CD4-positive, alpha-beta memory T cell (primary cell): ENCODE measurements at regions not wholly inside any gene's neighbourhood (a gene's known extent, or its start where the extent isn't known, plus 50 kb on each side); places are given as distances from the start of the nearest gene placed in this dataset.

Experiments used
- CTCF ChIA-PET: fragments of 350-600 bp; sonication (Branson Sonifier 250); formaldehyde crosslinking; loops from one replicate; lab custom pipeline; 2021; ENCODE audit warnings: inconsistent platforms; ENCODE audit not compliant: partially characterized antibody; lab: Charles Lee
- POLR2A ChIA-PET: fragments of 350-600 bp; sonication (Branson Sonifier 250); formaldehyde crosslinking; loops from one replicate; lab custom pipeline; 2021; ENCODE audit not compliant: partially characterized antibody; lab: Charles Lee
- DNase-seq, 5 donors: peaks; one replicate each; pipeline versions ENCODE4 v3.0.0 to v3.0.0-alpha.2; 2020 to 2022; ENCODE audit warnings: mixed read lengths in 1 of 5
- H3K27ac ChIP-seq: one replicate; pipeline ENCODE4 v1.7.0; 2013; ENCODE audit warnings: low read depth, low read length
- H3K27me3 ChIP-seq: 2 replicates; pipeline ENCODE4 v1.7.0; 2013; ENCODE audit warnings: mild to moderate bottlenecking, low read length, moderate library complexity; ENCODE audit not compliant: insufficient read depth
- H3K36me3 ChIP-seq: 2 replicates; pipeline ENCODE4 v1.7.0; 2013; ENCODE audit warnings: mild to moderate bottlenecking, low read length, moderate library complexity; ENCODE audit not compliant: insufficient read depth
- H3K4me1 ChIP-seq: 2 replicates; pipeline ENCODE4 v1.7.0; 2013; ENCODE audit warnings: mild to moderate bottlenecking, low read length, moderate library complexity; ENCODE audit not compliant: insufficient read depth
- H3K4me3 ChIP-seq, 2 donors: one replicate each; pipeline ENCODE4 v1.7.0; 2013; ENCODE audit warnings: low read length in 2 of 2, mild to moderate bottlenecking in 1 of 2
- H3K9me3 ChIP-seq, 2 donors: one replicate each; pipeline ENCODE4 v1.7.0; 2013; ENCODE audit warnings: low read length in 2 of 2, control low read depth in 1 of 2; ENCODE audit not compliant: control insufficient read depth in 1 of 2
- H3K27ac Mint-ChIP-seq, 7 donors: one replicate each; pipeline ENCODE4 v1.8.0; 2020 to 2021; ENCODE audit warnings: mixed read lengths in 7 of 7, mild to moderate bottlenecking in 6 of 7, inconsistent platforms in 3 of 7, moderate library complexity in 3 of 7
- H3K27me3 Mint-ChIP-seq, 2 donors: one replicate each; pipeline ENCODE4 v1.8.0; 2020 to 2021; ENCODE audit warnings: mixed read lengths in 2 of 2
- H3K36me3 Mint-ChIP-seq, 2 donors: one replicate each; pipeline ENCODE4 v1.8.0; 2020 to 2021; ENCODE audit warnings: mixed read lengths in 2 of 2, inconsistent platforms in 1 of 2, mild to moderate bottlenecking in 1 of 2
- H3K4me1 Mint-ChIP-seq, 4 donors: one replicate each; pipeline ENCODE4 v1.8.0; 2020 to 2021; ENCODE audit warnings: mixed read lengths in 4 of 4, mild to moderate bottlenecking in 1 of 4
- H3K4me3 Mint-ChIP-seq, 8 donors: one replicate each; pipeline ENCODE4 v1.8.0; 2020 to 2021; ENCODE audit warnings: mixed read lengths in 8 of 8, mild to moderate bottlenecking in 7 of 8, moderate library complexity in 6 of 8, inconsistent platforms in 3 of 8
- H3K9me3 Mint-ChIP-seq, 8 donors: one replicate each; pipeline ENCODE4 v1.8.0; 2020 to 2021; ENCODE audit warnings: mixed read lengths in 8 of 8, mild to moderate bottlenecking in 5 of 8, inconsistent platforms in 3 of 8, moderate library complexity in 1 of 8
- intact Hi-C: fragments of 100-400 bp; cut with micrococcal nuclease; formaldehyde crosslinking; loops from one replicate; pipeline ENCODE4 v1.15.1; 2023

DNA sequence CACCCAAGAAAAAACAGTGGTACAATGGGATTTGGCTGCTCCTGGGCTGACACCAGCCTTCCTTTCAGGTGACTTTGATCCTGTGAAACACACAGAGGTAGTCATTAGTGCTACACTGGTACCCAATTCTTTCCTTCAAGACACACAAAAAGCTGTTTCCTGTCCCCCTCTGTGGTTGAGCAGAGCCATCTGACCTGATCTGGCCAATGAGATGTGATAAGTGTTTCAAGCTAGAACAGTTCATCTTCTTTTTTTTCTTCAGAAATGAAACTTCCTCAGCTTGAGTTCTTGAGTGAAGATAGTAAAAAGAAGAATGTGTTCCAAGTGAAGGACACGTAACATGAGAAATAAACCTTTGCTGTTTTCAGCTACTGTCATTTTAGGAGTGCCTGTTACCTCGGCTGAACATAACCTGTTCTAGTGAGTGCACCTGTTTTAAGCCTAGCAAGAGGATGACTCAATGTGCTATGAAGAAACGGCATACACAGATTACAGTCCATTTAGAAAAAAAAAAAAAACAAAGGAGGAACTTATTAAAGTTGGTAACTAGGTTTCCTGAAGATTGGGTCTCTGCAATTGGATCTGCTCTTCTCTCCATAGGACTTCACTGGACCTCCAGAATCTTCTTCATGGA is 287.8 kb downstream of the GAS1 start:
- Mint-ChIP-seq H3K4me3 (no peak overlapping the region), H3K27me3 (peaks cover 2 to 7% of the 10 kb centered on the region in 2 donors), H3K9me3 (peaks cover 0 to 3% (median 0%) of the 10 kb centered on the region in 8 donors), H3K4me1 (peaks cover 0 to 2% (median under 1%) of the 10 kb centered on the region in 4 donors), H3K27ac (no peak overlapping the region), H3K36me3 (no peaks in the 10 kb centered on the region)
- ChIA-PET POLR2A (no interaction called here), CTCF (no interaction called here)
- no peak for DNase-seq
- Histone ChIP-seq H3K27ac (no peak overlapping the region), H3K9me3 (no peaks in the 10 kb centered on the region), H3K27me3 (no peaks in the 10 kb centered on the region), H3K4me1 (no peaks in the 10 kb centered on the region), H3K4me3 (no peak overlapping the region), H3K36me3 (no peaks in the 10 kb centered on the region)
- intact Hi-C loops: no loop called here

DNA sequence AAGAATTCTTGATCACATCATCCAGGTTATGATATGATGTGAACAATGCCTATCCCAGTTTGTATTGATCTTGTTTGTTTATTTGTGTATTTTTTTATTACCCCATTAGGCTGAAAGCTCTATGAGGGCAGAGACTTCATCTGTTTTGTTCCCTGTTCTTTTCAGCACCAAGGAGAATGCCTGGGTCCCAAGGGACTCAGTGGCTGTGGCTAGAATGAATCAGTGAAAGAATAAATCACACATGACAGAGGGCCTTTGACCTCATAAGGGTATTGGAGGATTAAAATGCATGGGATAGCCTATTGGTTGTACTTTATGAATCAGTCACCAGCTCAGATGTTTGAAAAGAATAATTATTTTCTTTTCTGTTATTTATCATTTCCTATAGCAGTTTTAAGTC is 292.2 kb downstream of the GAS1 start:
- H3K36me3 ChIP-seq: no peaks in the 10 kb centered on the region
- ChIA-PET CTCF (no interaction called here), POLR2A (no interaction called here)
- H3K4me3 ChIP-seq: no peak overlapping the region
- Mint-ChIP-seq H3K36me3 (no peaks in the 10 kb centered on the region), H3K9me3 (peaks cover 0 to 3% (median 0%) of the 10 kb centered on the region in 8 donors), H3K27ac (no peak overlapping the region), H3K4me3 (no peak overlapping the region), H3K27me3 (peaks cover 2 to 4% of the 10 kb centered on the region in 2 donors), H3K4me1 (peaks cover 0 to under 1% (median under 1%) of the 10 kb centered on the region in 4 donors)
- H3K27ac ChIP-seq: no peak overlapping the region
- no peak for DNase-seq
- intact Hi-C loops: no loop called here
- H3K9me3 ChIP-seq: no peaks in the 10 kb centered on the region
- H3K27me3 ChIP-seq: no peaks in the 10 kb centered on the region
- H3K4me1 ChIP-seq: no peaks in the 10 kb centered on the region

DNA sequence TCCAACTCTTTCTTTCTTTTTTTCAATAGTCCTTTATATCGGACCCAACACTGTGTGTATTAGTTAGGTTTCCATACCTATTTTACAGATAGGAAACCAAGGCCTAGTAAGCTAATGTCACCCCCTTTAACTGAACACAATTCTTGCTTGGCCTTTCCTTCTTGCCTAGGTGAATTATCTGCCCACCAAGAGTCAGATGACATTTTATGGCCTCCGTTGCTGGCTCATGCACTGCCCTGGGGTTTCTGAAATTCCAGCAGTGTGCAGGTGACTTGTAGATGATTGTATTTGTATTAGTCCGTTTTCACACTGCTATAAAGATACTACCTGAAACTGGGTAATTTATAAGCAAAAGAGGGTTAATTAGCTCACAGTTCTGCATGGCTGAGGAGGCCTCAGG is 293.8 kb downstream of the GAS1 start:
- peaks cover under 1 to 1% of the 10 kb centered on the region in 2 donors for H3K27me3 Mint-ChIP-seq
- Histone ChIP-seq H3K36me3 (no peaks in the 10 kb centered on the region), H3K9me3 (no peaks in the 10 kb centered on the region), H3K4me3 (no peak overlapping the region), H3K27me3 (no peaks in the 10 kb centered on the region), H3K27ac (no peak overlapping the region), H3K4me1 (no peaks in the 10 kb centered on the region)
- POLR2A ChIA-PET: no interaction called here
- no peak for DNase-seq
- intact Hi-C loops: no loop called here
- peaks cover 0 to under 1% (median 0%) of the 10 kb centered on the region in 8 donors for H3K9me3 Mint-ChIP-seq
- H3K36me3 Mint-ChIP-seq: no peaks in the 10 kb centered on the region
- no peak overlapping the region for H3K27ac Mint-ChIP-seq
- H3K4me1 Mint-ChIP-seq: no peaks in the 10 kb centered on the region
- no peak overlapping the region for H3K4me3 Mint-ChIP-seq
- CTCF ChIA-PET: no interaction called here

DNA sequence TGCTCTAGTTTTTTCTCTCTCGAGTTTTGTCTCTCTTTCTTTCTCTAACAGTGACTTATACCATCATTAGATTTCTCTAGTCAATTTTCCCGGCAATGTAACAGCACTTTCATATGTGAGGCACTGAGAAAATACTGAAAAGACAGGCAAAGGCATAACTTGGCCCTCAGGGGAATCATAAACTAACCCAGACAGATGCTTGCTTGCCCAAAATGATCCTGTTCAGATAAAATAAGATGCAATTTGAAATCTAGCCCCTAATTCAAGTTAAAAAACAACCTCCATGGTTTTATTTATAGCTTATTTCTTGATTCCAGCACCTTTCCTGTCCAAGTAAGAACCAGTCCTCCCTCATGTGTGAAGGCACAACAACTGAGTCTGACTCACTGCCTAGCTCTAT is 294.6 kb downstream of the GAS1 start:
- H3K36me3 Mint-ChIP-seq: no peaks in the 10 kb centered on the region
- peaks cover 0 to 1% of the 10 kb centered on the region in 2 donors for H3K27me3 Mint-ChIP-seq
- no peaks in the 10 kb centered on the region for H3K27me3 ChIP-seq
- no peaks in the 10 kb centered on the region for H3K4me1 ChIP-seq
- no peaks in the 10 kb centered on the region for H3K9me3 Mint-ChIP-seq
- no peak overlapping the region for H3K4me3 Mint-ChIP-seq
- H3K36me3 ChIP-seq: no peaks in the 10 kb centered on the region
- no peak overlapping the region for H3K4me3 ChIP-seq
- ChIA-PET POLR2A (no interaction called here), CTCF (no interaction called here)
- no peaks in the 10 kb centered on the region for H3K9me3 ChIP-seq
- H3K27ac Mint-ChIP-seq: no peak overlapping the region
- no peak overlapping the region for H3K27ac ChIP-seq
- H3K4me1 Mint-ChIP-seq: no peaks in the 10 kb centered on the region
- no peak for DNase-seq
- intact Hi-C loops: no loop called here

DNA sequence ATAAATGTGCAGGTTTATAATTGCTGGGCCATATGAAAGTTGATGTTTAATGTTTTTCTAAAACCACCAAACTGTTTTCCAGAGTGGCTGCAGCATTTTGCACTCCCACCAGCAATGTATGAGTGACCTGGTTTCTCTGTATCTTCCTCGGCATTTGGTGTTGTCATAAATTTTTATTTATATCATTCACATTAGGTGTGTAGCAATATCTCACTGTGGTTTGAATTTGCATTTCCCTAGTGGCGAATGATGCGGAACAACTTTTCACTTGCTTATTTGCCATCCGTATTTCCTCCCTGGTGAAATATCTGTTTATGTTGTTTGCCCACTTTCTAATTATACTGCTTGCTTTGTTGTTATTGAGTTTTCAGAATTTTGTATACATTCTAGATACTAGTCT is 295.7 kb upstream of the TUT7 start:
- no peaks in the 10 kb centered on the region for H3K27me3 ChIP-seq
- no peaks in the 10 kb centered on the region for H3K4me1 Mint-ChIP-seq
- intact Hi-C loops: no loop called here
- H3K4me3 ChIP-seq: no peak overlapping the region
- H3K27ac Mint-ChIP-seq: no peak overlapping the region
- H3K27me3 Mint-ChIP-seq: peaks cover 0 to 1% of the 10 kb centered on the region in 2 donors
- no peaks in the 10 kb centered on the region for H3K9me3 Mint-ChIP-seq
- no peaks in the 10 kb centered on the region for H3K4me1 ChIP-seq
- H3K36me3 ChIP-seq: no peaks in the 10 kb centered on the region
- no peak overlapping the region for H3K4me3 Mint-ChIP-seq
- POLR2A ChIA-PET: no interaction called here
- no peaks in the 10 kb centered on the region for H3K36me3 Mint-ChIP-seq
- H3K9me3 ChIP-seq: no peaks in the 10 kb centered on the region
- H3K27ac ChIP-seq: no peak overlapping the region
- CTCF ChIA-PET: no interaction called here
- DNase-seq: no peak

DNA sequence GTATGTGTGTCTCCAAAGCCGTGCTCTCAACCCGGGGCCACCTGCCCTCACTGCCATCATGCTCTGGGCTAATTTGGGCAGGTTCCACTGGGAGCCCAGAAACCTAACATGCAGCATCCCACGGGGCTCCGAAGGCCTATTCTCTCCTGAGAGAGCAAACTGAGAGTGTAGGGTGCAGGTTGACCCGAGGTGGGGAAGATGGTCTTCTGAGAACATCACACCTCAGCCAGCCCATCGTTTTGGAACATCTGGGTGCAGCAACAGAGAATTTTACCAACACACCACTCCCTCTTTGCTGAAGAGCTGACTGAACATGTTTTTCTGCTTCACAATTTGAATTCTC is 294.6 kb upstream of the TUT7 start:
- DNase-seq: no peak
- Histone ChIP-seq H3K27me3 (no peaks in the 10 kb centered on the region), H3K27ac (no peak overlapping the region), H3K9me3 (no peaks in the 10 kb centered on the region), H3K4me3 (no peak overlapping the region), H3K36me3 (no peaks in the 10 kb centered on the region), H3K4me1 (no peaks in the 10 kb centered on the region)
- Mint-ChIP-seq H3K36me3 (no peaks in the 10 kb centered on the region), H3K9me3 (no peaks in the 10 kb centered on the region), H3K27ac (no peak overlapping the region), H3K27me3 (peaks cover 0 to 1% of the 10 kb centered on the region in 2 donors), H3K4me3 (no peak overlapping the region), H3K4me1 (no peaks in the 10 kb centered on the region)
- ChIA-PET CTCF (no interaction called here), POLR2A (no interaction called here)
- intact Hi-C loops: no loop called here

DNA sequence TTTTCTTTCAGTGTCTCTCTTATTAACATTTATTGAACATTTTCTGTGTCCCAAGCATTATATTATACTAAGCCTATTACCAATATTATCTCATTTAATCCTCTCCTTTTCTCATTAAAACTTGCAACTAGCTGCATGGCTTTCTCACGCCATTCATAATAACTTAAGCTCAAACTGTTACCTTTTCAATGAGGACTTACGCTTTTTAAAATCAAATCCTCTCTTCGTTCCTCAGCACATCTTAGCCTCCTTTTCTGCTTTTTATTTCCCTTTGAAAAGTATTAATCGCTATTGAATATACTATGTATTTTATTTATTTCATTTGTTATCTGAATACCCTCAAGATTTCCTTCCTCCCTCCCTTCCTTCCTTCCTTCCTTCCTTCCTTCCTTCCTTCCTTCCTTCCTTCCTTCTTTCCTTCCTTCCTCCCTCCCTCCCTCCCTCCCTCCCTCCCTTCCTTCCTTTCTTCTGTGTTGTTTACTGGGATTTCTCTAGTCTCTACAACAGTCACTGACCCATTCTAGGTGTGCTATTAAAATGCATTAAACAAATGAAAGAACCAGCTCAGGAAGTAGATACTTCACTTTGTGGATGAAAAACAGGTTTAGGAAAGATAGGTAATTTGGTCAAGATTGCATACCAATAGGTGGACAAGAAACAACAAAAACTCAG is 294.1 kb upstream of the TUT7 start:
- H3K36me3 ChIP-seq: no peaks in the 10 kb centered on the region
- Mint-ChIP-seq H3K27me3 (peaks cover 0 to 1% of the 10 kb centered on the region in 2 donors), H3K36me3 (no peaks in the 10 kb centered on the region), H3K9me3 (no peaks in the 10 kb centered on the region), H3K27ac (no peak overlapping the region), H3K4me1 (no peaks in the 10 kb centered on the region), H3K4me3 (no peak overlapping the region)
- no peak overlapping the region for H3K4me3 ChIP-seq
- no peak overlapping the region for H3K27ac ChIP-seq
- no peak for DNase-seq
- H3K9me3 ChIP-seq: no peaks in the 10 kb centered on the region
- no peaks in the 10 kb centered on the region for H3K4me1 ChIP-seq
- CTCF ChIA-PET: no interaction called here
- POLR2A ChIA-PET: no interaction called here
- intact Hi-C loops: no loop called here
- no peaks in the 10 kb centered on the region for H3K27me3 ChIP-seq
